Heart left ventricle (tissue), 16 donors: ENCODE measurements at regions not wholly inside any gene's neighbourhood (a gene's known extent, or its start where the extent isn't known, plus 50 kb on each side); places are given as distances from the start of the nearest gene placed in this dataset.

Experiments used
- ATAC-seq, 4 donors: fragments of 200-7000 bp; cut with Tn5 transposase; one replicate each; pipeline ENCODE4 v1.9.1; 2020 to 2022; ENCODE audit warnings: moderate library complexity in 4 of 4, mild to moderate bottlenecking in 3 of 4, moderate number of reproducible peaks in 1 of 4
- DNase-seq, 5 donors: peaks; one replicate each; pipeline ENCODE4 v3.0.0-alpha.2; 2020
- H3K27ac ChIP-seq, 12 donors: fragments of 200-600 bp; sonication (generic) in 4 of 12; one replicate each; pipeline versions ENCODE4 v1.5.0 to v1.8.0; 2016 to 2022; ENCODE audit warnings: mild to moderate bottlenecking in 2 of 12
- H3K27me3 ChIP-seq, 9 donors: fragments of 200-600 bp; sonication (generic) in 2 of 9; one replicate each; pipeline versions ENCODE4 v1.5.1 to v1.8.0; 2016 to 2022; ENCODE audit warnings: mild to moderate bottlenecking in 3 of 9
- H3K36me3 ChIP-seq, 9 donors: fragments of 200-600 bp; sonication (generic) in 2 of 9; one replicate each; pipeline versions ENCODE4 v1.5.0 to v1.8.0; 2018 to 2022; ENCODE audit warnings: mild to moderate bottlenecking in 2 of 9
- H3K4me1 ChIP-seq, 12 donors: fragments of 200-600 bp; sonication (generic) in 4 of 12; one replicate each; pipeline versions ENCODE4 v1.5.0 to v1.8.0; 2016 to 2022; ENCODE audit warnings: mild to moderate bottlenecking in 3 of 12
- H3K4me3 ChIP-seq, 12 donors: fragments of 200-600 bp; sonication (generic) in 4 of 12; one replicate each; pipeline versions ENCODE4 v1.5.0 to v1.8.0; 2017 to 2022; ENCODE audit warnings: mild to moderate bottlenecking in 9 of 12, moderate library complexity in 4 of 12
- H3K9me3 ChIP-seq, 12 donors: fragments of 200-600 bp; sonication (generic) in 4 of 12; one replicate each; pipeline versions ENCODE4 v1.5.0 to v1.8.0; 2016 to 2022; ENCODE audit warnings: mild to moderate bottlenecking in 1 of 12
- CTCF ChIP-seq, 12 donors: fragments of 200-600 bp; sonication (generic) in 4 of 12; IDR thresholded peaks; one replicate each; pipeline versions ENCODE4 v1.5.0 to v1.8.0; 2018 to 2022; ENCODE audit warnings: antibody characterized with exemption in 12 of 12, mild to moderate bottlenecking in 5 of 12
- POLR2A ChIP-seq, 2 donors: fragments of 450-650 bp; IDR thresholded peaks; one replicate each; pipeline ENCODE4 v1.6.1; 2017; ENCODE audit warnings: antibody characterized with exemption in 2 of 2, mild to moderate bottlenecking in 2 of 2, moderate library complexity in 2 of 2
- WGBS, 4 donors: extraction: QIAGEN DNeasy Blood & Tissue Kit in 2 of 4; methylation state at CpG; one replicate each; pipeline versions ENCODE4 v1.1.5 to v1.1.7; 2013 to 2018; 5-methylcytosine and 5-hydroxymethylcytosine counted together
- intact Hi-C, 10 donors: fragments of 100-400 bp; cut with DNase I; formaldehyde crosslinking; loops; one replicate each; pipeline versions ENCODE4 v1.11.1 to v1.14.2; 2022
- donor health status: ischemic (EF 13 %, LVEDD 7.1; RV severe dilation, severe dysfunction).
- donor health status: healthy with polysubstance abuse.
- donor health status: DM: no; HTN: yes; CAD: no.
- donor health status: DM: no; HTN: no; CAD: no.
- donor health status: ischemic (EF 25% LVEDD 6.9; RV normal size, moderate dysfunction).
- donor health status: ischemic (EF 25% LVEDD 5.7; RV mildly dilated, moderate dysfunction).
- donor health status: healthy.
- donor health status: DM: yes; HTN: yes; CAD: no.
- donor health status: ischemic (EF 35%, LVEDD 5.7; RV mildly dilated, moderate dysfunction).
- donor health status: nonischemic (EF 11% LVEDD 7.7; RV severe dilation, severe dysfunction).
- donor health status: DM: yes; HTN: yes; CAD: no.
- donor health status: PGD.
- donor health status: ischemic (EF 29% LVEDD 5.4; RV normal size, mild dysfunction).
- donor health status: nonischemic (EF 23%, LVEDD 6.1; RV moderate dilation, normal function).

- 76 to 83% (median 76%) methylated on average over 2 of the region's 2 CpGs for WGBS, 4 donors
- no peak overlapping the region for H3K27ac ChIP-seq
- H3K4me1 ChIP-seq, result no peaks in the 10 kb centered on the region
- DNase-seq (no peak), ATAC-seq (no peak)
- intact Hi-C loops, result no loop called here
- H3K4me3 ChIP-seq, result no peak overlapping the region
- no peaks in the 10 kb centered on the region for H3K36me3 ChIP-seq
- H3K27me3 ChIP-seq, result no peaks in the 10 kb centered on the region
- H3K9me3 ChIP-seq, result no peaks in the 10 kb centered on the region
- TF ChIP-seq POLR2A (IDR thresholded peaks at IDR 0.05), result no peak
- TF ChIP-seq CTCF (IDR thresholded peaks at IDR 0.05), result no peak
These were observed 101.3 kb upstream of the REG3A start for GRCh38 chr2:79260848-79261247.

GRCh38 chr2:79259959-79260358 is 100.4 kb upstream of the REG3A start:
- intact Hi-C loops, result no loop called here
- no peak for TF ChIP-seq CTCF (IDR thresholded peaks at IDR 0.05)
- TF ChIP-seq POLR2A (IDR thresholded peaks at IDR 0.05), result no peak
- Histone ChIP-seq H3K4me3 (no peak overlapping the region), H3K36me3 (no peaks in the 10 kb centered on the region), H3K27ac (no peak overlapping the region), H3K27me3 (no peaks in the 10 kb centered on the region), H3K9me3 (no peaks in the 10 kb centered on the region), H3K4me1 (no peaks in the 10 kb centered on the region)
- DNase-seq, result no peak
- WGBS, 4 donors, result 31 to 72% (median 41%) methylated on average over 1 of the region's 1 CpG
- no peak for ATAC-seq

- Histone ChIP-seq H3K27ac (no peak overlapping the region), H3K9me3 (no peaks in the 10 kb centered on the region), H3K27me3 (no peaks in the 10 kb centered on the region), H3K36me3 (no peaks in the 10 kb centered on the region), H3K4me3 (no peak overlapping the region), H3K4me1 (no peaks in the 10 kb centered on the region)
- DNase-seq (no peak), ATAC-seq (no peak)
- TF ChIP-seq POLR2A (IDR thresholded peaks at IDR 0.05) (no peak), CTCF (IDR thresholded peaks at IDR 0.05) (no peak)
- 66 to 76% (median 74%) methylated on average over 3 of the region's 3 CpGs for whole genome bisulfite sequencing, 4 donors
- intact Hi-C loops, result no loop called here
These were observed 99.7 kb upstream of the REG3A start for GRCh38 chr2:79259296-79259695.

GRCh38 chr2:79253243-79253774 is 93.8 kb upstream of the REG3A start:
- no peaks in the 10 kb centered on the region for H3K27me3 ChIP-seq
- H3K4me1 ChIP-seq, result no peaks in the 10 kb centered on the region
- 59 to 70% (median 68%) methylated on average over 2 of the region's 2 CpGs for whole genome bisulfite sequencing, 4 donors
- intact Hi-C loops, result no loop called here
- ATAC-seq (no peak), DNase-seq (no peak)
- no peaks in the 10 kb centered on the region for H3K9me3 ChIP-seq
- no peak overlapping the region for H3K27ac ChIP-seq
- H3K36me3 ChIP-seq, result no peaks in the 10 kb centered on the region
- no peak overlapping the region for H3K4me3 ChIP-seq
- no peak for TF ChIP-seq CTCF (IDR thresholded peaks at IDR 0.05)
- TF ChIP-seq POLR2A (IDR thresholded peaks at IDR 0.05), result no peak
